H1 (cell line): ENCODE measurements at regions not wholly inside any gene's neighbourhood (a gene's known extent, or its start where the extent isn't known, plus 50 kb on each side); places are given as distances from the start of the nearest gene placed in this dataset.

Source experiments
- CTCF ChIA-PET: fragments of 300-600 bp; sonication (Branson Sonifier 250); formaldehyde crosslinking; loops from one replicate; lab custom pipeline; 2021; ENCODE audit not compliant: partially characterized antibody; lab: Charles Lee
- POLR2A ChIA-PET: fragments of 300-600 bp; sonication (Branson Sonifier 250); formaldehyde crosslinking; loops from one replicate; lab custom pipeline; 2021; ENCODE audit warnings: inconsistent platforms; ENCODE audit not compliant: partially characterized antibody; lab: Charles Lee
- DNase-seq, 2 experiments: peaks; one replicate each; pipeline versions ENCODE4 v3.0.0 to v3.0.0-alpha.2; 2010 to 2022; ENCODE audit warnings: low spot score in 2 of 2, low read depth in 1 of 2, mixed read lengths in 1 of 2
- FAIRE-seq: peaks from 2 replicates; lab custom pipeline; 2011; peaks lifted over from hg19 to GRCh38; lab: Jason Lieb, UNC
- H2AFZ ChIP-seq: 2 replicates; pipeline ENCODE4 v1.8.1; 2012; ENCODE audit warnings: low read length, inconsistent platforms
- H2AK5ac ChIP-seq: 2 replicates; pipeline ENCODE4 v1.6.1; 2013; ENCODE audit warnings: low read depth, low read length
- H2BK120ac ChIP-seq: replicated peaks from 2 replicates; pipeline ENCODE3; 2013; ENCODE audit warnings: low read depth, low read length, inconsistent platforms
- H2BK12ac ChIP-seq: 2 replicates; pipeline ENCODE4 v1.6.1; 2013; ENCODE audit warnings: low read depth, low read length
- H2BK15ac ChIP-seq: 2 replicates; pipeline ENCODE4 v1.6.1; 2013; ENCODE audit warnings: low read length
- H2BK20ac ChIP-seq: 2 replicates; pipeline ENCODE4 v1.6.1; 2013; ENCODE audit warnings: low read length
- H2BK5ac ChIP-seq: 2 replicates; pipeline ENCODE4 v1.6.1; 2013; ENCODE audit warnings: low read depth, low read length
- H3K14ac ChIP-seq: 2 replicates; pipeline ENCODE4 v1.6.1; 2013; ENCODE audit warnings: inconsistent platforms; ENCODE audit not compliant: insufficient read length
- H3K18ac ChIP-seq: 2 replicates; pipeline ENCODE4 v1.6.1; 2013; ENCODE audit warnings: low read length; ENCODE audit errors: extremely low read depth
- H3K23ac ChIP-seq: 2 replicates; pipeline ENCODE4 v1.6.1; 2013; ENCODE audit warnings: inconsistent platforms; ENCODE audit not compliant: insufficient read length
- H3K23me2 ChIP-seq: 2 replicates; pipeline ENCODE4 v1.6.1; 2013; ENCODE audit warnings: low read depth, low read length
- H3K27ac ChIP-seq: 2 replicates; pipeline ENCODE4 v1.6.1; 2011; ENCODE audit warnings: low read depth, low read length, inconsistent platforms
- H3K27me3 ChIP-seq, 4 experiments: replicated peaks in 1 of 4; 1 replicate in 1 of 4; 2 replicates in 3 of 4; pipeline versions ENCODE4 v1.6.1 to v1.8.1; 2011 to 2013; ENCODE audit warnings: low read length in 3 of 4, mild to moderate bottlenecking in 3 of 4, inconsistent platforms in 2 of 4, mixed read lengths in 2 of 4, moderate library complexity in 1 of 4; ENCODE audit not compliant: control insufficient read depth in 3 of 4, insufficient read depth in 3 of 4; ENCODE audit errors: extremely low read depth in 1 of 4
- H3K36me3 ChIP-seq, 4 experiments: 2 replicates each; pipeline versions ENCODE4 v1.6.1 to v1.8.1; 2011 to 2013; ENCODE audit warnings: mild to moderate bottlenecking in 4 of 4, low read length in 3 of 4, moderate library complexity in 2 of 4, control low read depth in 1 of 4, inconsistent platforms in 1 of 4; ENCODE audit not compliant: insufficient read depth in 4 of 4, control insufficient read depth in 2 of 4
- H3K4ac ChIP-seq: replicated peaks from 2 replicates; pipeline ENCODE3; 2013; ENCODE audit warnings: low read length, low read depth, mixed read lengths, inconsistent platforms; ENCODE audit not compliant: insufficient read length
- H3K4me1 ChIP-seq, 4 experiments: replicated peaks in 1 of 4; 1 replicate in 1 of 4; 2 replicates in 3 of 4; pipeline versions ENCODE4 v1.6.1 to v1.8.1; 2011 to 2013; ENCODE audit warnings: low read length in 3 of 4, inconsistent platforms in 2 of 4, mixed read lengths in 1 of 4; ENCODE audit not compliant: insufficient read depth in 4 of 4, control insufficient read depth in 3 of 4
- H3K4me2 ChIP-seq, 2 experiments: 2 replicates each; pipeline versions ENCODE4 v1.6.1 to v1.8.1; 2011 to 2013; ENCODE audit warnings: low read depth in 2 of 2, low read length in 2 of 2, control low read depth in 1 of 2, inconsistent platforms in 1 of 2, mild to moderate bottlenecking in 1 of 2; ENCODE audit not compliant: insufficient read depth in 1 of 2
- H3K4me3 ChIP-seq, 4 experiments: fragments of 200-600, 300-600 bp in 1 of 4; sonication (generic), shearing (Covaris generic), sonication (Bioruptor Twin) in 1 of 4; 2 replicates each; pipeline versions ENCODE4 v1.5.1 to v1.8.1; 2011 to 2016; ENCODE audit warnings: low read length in 4 of 4, low read depth in 3 of 4, control low read depth in 2 of 4, inconsistent platforms in 2 of 4, mild to moderate bottlenecking in 2 of 4, mixed read lengths in 1 of 4, moderate library complexity in 1 of 4; ENCODE audit not compliant: insufficient read depth in 2 of 4; ENCODE audit errors: extremely low read depth in 1 of 4
- H3K56ac ChIP-seq: replicated peaks from 2 replicates; pipeline ENCODE3; 2013; ENCODE audit warnings: low read depth, mild to moderate bottlenecking, mixed read lengths, low read length, inconsistent platforms; ENCODE audit not compliant: insufficient read length
- H3K79me1 ChIP-seq: 2 replicates; pipeline ENCODE4 v1.6.1; 2013; ENCODE audit warnings: low read depth, low read length, control low read depth
- H3K79me2 ChIP-seq, 2 experiments: 2 replicates each; pipeline versions ENCODE4 v1.6.1 to v1.8.1; 2012 to 2013; ENCODE audit warnings: low read length in 2 of 2, mild to moderate bottlenecking in 2 of 2, inconsistent platforms in 1 of 2; ENCODE audit not compliant: insufficient read depth in 2 of 2, control insufficient read depth in 1 of 2
- H3K9ac ChIP-seq, 4 experiments: replicated peaks in 1 of 4; 1 replicate in 1 of 4; 2 replicates in 3 of 4; pipeline versions ENCODE4 v1.6.1 to v1.8.1; 2011 to 2013; ENCODE audit warnings: low read depth in 3 of 4, low read length in 3 of 4, control low read depth in 2 of 4, mild to moderate bottlenecking in 2 of 4, moderate library complexity in 2 of 4, inconsistent platforms in 1 of 4; ENCODE audit errors: extremely low read depth in 1 of 4
- H3K9me3 ChIP-seq, 2 experiments: 2 replicates each; pipeline versions ENCODE4 v1.6.1 to v1.8.1; 2012 to 2013; ENCODE audit warnings: mild to moderate bottlenecking in 2 of 2, moderate library complexity in 2 of 2, control low read depth in 1 of 2, inconsistent platforms in 1 of 2, low read depth in 1 of 2, low read length in 1 of 2, mixed read lengths in 1 of 2; ENCODE audit not compliant: insufficient read depth in 2 of 2
- H4K20me1 ChIP-seq, 2 experiments: replicated peaks in 1 of 2; 2 replicates each; pipeline versions ENCODE3 to v1.8.1; 2011 to 2013; ENCODE audit warnings: inconsistent platforms in 2 of 2, low read length in 2 of 2, mild to moderate bottlenecking in 1 of 2; ENCODE audit not compliant: insufficient read depth in 2 of 2, control insufficient read depth in 1 of 2
- H4K5ac ChIP-seq: 2 replicates; pipeline ENCODE4 v1.6.1; 2013; ENCODE audit warnings: low read length, low read depth, mixed read lengths, inconsistent platforms; ENCODE audit not compliant: insufficient read length
- H4K8ac ChIP-seq: 2 replicates; pipeline ENCODE4 v1.8.0; 2013; ENCODE audit warnings: mild to moderate bottlenecking, moderate library complexity, low read length, inconsistent platforms; ENCODE audit not compliant: insufficient read depth; ENCODE audit errors: extremely low read depth
- H4K91ac ChIP-seq: replicated peaks from 2 replicates; pipeline ENCODE3; 2013; ENCODE audit warnings: low read length, mixed read lengths, inconsistent platforms; ENCODE audit not compliant: insufficient read length
- BCL11A ChIP-seq, 2 experiments: IDR thresholded peaks; one replicate each; pipeline ENCODE4 v1.6.1; 2011; ENCODE audit warnings: low read depth in 2 of 2, low read length in 2 of 2, mild to moderate bottlenecking in 2 of 2
- BRCA1 ChIP-seq: IDR thresholded peaks from 2 replicates; pipeline ENCODE4 v1.6.1; 2012; ENCODE audit warnings: low read depth, low read length, improper control_type of control experiment
- CBX5 ChIP-seq: fragments of 300-800, 300-1000 bp; sonication (generic); IDR thresholded peaks from 2 replicates; pipeline ENCODE4 v1.7.1; 2016; ENCODE audit warnings: antibody characterized with exemption, low read length, low read depth
- EGR1 ChIP-seq: IDR thresholded peaks from 2 replicates; pipeline ENCODE4 v1.6.1; 2011; ENCODE audit warnings: low read depth, low read length, borderline replicate concordance
- EP300 ChIP-seq, 2 experiments: IDR thresholded peaks; 1 replicate in 1 of 2; 2 replicates in 1 of 2; pipeline ENCODE4 v1.6.1; 2011 to 2012; ENCODE audit warnings: low read depth in 2 of 2, low read length in 2 of 2, mild to moderate bottlenecking in 2 of 2, borderline replicate concordance in 1 of 2, inconsistent platforms in 1 of 2, moderate library complexity in 1 of 2
- GABPA ChIP-seq: IDR thresholded peaks from 2 replicates; pipeline ENCODE4 v1.6.1; 2011; ENCODE audit warnings: mild to moderate bottlenecking, low read length, moderate library complexity, borderline replicate concordance; ENCODE audit not compliant: insufficient read depth
- JUN ChIP-seq: IDR thresholded peaks from 2 replicates; pipeline ENCODE4 v1.6.1; 2011; ENCODE audit warnings: low read depth, mild to moderate bottlenecking, improper control_type of control experiment, low read length
- JUND ChIP-seq: IDR thresholded peaks from 2 replicates; pipeline ENCODE4 v1.6.1; 2011; ENCODE audit warnings: mild to moderate bottlenecking, improper control_type of control experiment, low read length
- MAFK ChIP-seq: IDR thresholded peaks from 2 replicates; pipeline ENCODE4 v1.6.1; 2012; ENCODE audit warnings: low read depth, mild to moderate bottlenecking, improper control_type of control experiment, low read length
- PHF8 ChIP-seq: fragments of 200-600 bp; sonication (generic); conservative IDR thresholded peaks from 2 replicates; pipeline ENCODE4 v1.7.1; 2012; ENCODE audit warnings: low read depth, mild to moderate bottlenecking, inconsistent platforms, low read length, moderate library complexity
- SAP30 ChIP-seq: fragments of 300-600 bp; sonication (generic); IDR thresholded peaks from 2 replicates; pipeline ENCODE4 v1.7.1; 2012; ENCODE audit warnings: low read length, moderate library complexity, mild to moderate bottlenecking, inconsistent platforms; ENCODE audit not compliant: insufficient read depth, insufficient replicate concordance
- SP2 ChIP-seq: IDR thresholded peaks from 2 replicates; pipeline ENCODE4 v1.6.1; 2012; ENCODE audit warnings: mild to moderate bottlenecking, low read length, inconsistent platforms
- YY1 ChIP-seq: IDR thresholded peaks from 2 replicates; pipeline ENCODE4 v1.6.1; 2011; ENCODE audit warnings: low read depth, mild to moderate bottlenecking, low read length
- WGBS, 2 experiments: shearing (Covaris generic) in 1 of 2; methylation state at CpG; one replicate each; pipeline versions ENCODE4 v1.1.6 to v1.1.7; 2013 to 2015; ENCODE audit warnings: low lambda C conversion rate in 2 of 2, mixed read lengths in 2 of 2, inconsistent platforms in 1 of 2, low coverage in 1 of 2, missing lambda C conversion rate in 1 of 2; ENCODE audit not compliant: insufficient replicate concordance in 2 of 2, insufficient coverage in 1 of 2, insufficient read length in 1 of 2; ENCODE audit errors: extremely low coverage in 1 of 2, missing lambda C conversion rate in 1 of 2; 5-methylcytosine and 5-hydroxymethylcytosine counted together

DNA sequence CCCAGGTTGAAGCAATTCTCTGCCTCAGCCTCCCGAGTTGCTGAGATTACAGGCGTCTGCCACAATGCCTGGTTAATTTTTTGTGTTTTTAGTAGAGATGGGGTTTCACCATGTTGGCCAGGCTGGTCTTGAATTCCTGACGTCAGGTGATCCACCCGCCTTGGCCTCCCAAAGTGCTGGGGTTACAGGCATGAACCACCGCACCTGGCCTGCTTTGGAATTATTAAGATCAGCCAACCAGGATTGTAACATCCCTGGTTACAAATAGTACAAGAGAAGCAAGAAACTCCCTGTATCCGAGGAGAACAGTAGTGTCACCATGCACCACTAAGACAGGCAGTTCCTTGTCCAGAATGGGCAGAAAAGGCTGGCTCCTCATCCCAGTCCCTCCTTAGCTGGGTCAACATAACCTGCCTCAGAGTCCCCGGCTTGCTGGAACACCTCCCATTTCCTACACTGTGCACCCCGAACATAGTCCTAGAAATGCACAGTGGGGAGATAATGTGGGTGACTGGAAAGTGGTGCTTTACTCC is 77.2 kb upstream of the INCENP start:
- H3K4me3 ChIP-seq: no peak overlapping the region
- H3K27me3 ChIP-seq: no peaks in the 10 kb centered on the region
- H2AK5ac ChIP-seq: peak overlapping the region; percentile 75; the same call in 1 of the 2 replicates
- H3K18ac ChIP-seq: no peak overlapping the region
- ChIA-PET CTCF (interaction anchor here (0.9 to 1.9 kb wide), 3 partner anchors 14 to 148 kb away, joined by 3 to 6 read pairs (median 4); no protein-coding TSS in a partner anchor), POLR2A (interaction anchor here (0.6 to 4.1 kb wide), 4 partner anchors 76 to 168 kb away, joined by 3 to 16 read pairs (median 4); partner anchors contain the start of gene FTH1)
- H3K56ac ChIP-seq: no peak overlapping the region
- no peak overlapping the region for H4K8ac ChIP-seq
- no peak overlapping the region for H2AFZ ChIP-seq
- TF ChIP-seq BCL11A (IDR thresholded peaks at IDR 0.05; ENCODE audit: low read depth in 2 of 2, low read length in 2 of 2): no peak
- TF ChIP-seq EGR1: no peak
- TF ChIP-seq SAP30: no peak
- TF ChIP-seq YY1: no peak
- TF ChIP-seq GABPA: no peak
- TF ChIP-seq SP2: no peak
- no peak for TF ChIP-seq CBX5
- TF ChIP-seq JUN: no peak
- TF ChIP-seq PHF8: no peak
- no peak for TF ChIP-seq MAFK
- TF ChIP-seq BRCA1: no peak
- TF ChIP-seq JUND: no peak
- TF ChIP-seq EP300 (IDR thresholded peaks at IDR 0.05; ENCODE audit: borderline replicate concordance in 1 of 2, low read depth in 2 of 2, low read length in 2 of 2): no peak
- no peak overlapping the region for H3K23ac ChIP-seq
- H3K27ac ChIP-seq: no peak overlapping the region
- no peaks in the 10 kb centered on the region for H3K79me1 ChIP-seq
- FAIRE-seq (no peak), DNase-seq (no peak)
- no peaks in the 10 kb centered on the region for H3K4me1 ChIP-seq
- no peak overlapping the region for H3K14ac ChIP-seq
- no peak overlapping the region for H3K4me2 ChIP-seq
- no peak overlapping the region for H4K91ac ChIP-seq
- H3K36me3 ChIP-seq: no peaks in the 10 kb centered on the region
- no peak overlapping the region for H3K4ac ChIP-seq
- H3K9ac ChIP-seq: no peak overlapping the region
- H2BK15ac ChIP-seq: no peak overlapping the region
- no peak overlapping the region for H2BK5ac ChIP-seq
- no peak overlapping the region for H2BK12ac ChIP-seq
- H4K20me1 ChIP-seq: no peaks in the 10 kb centered on the region
- H3K9me3 ChIP-seq: no peaks in the 10 kb centered on the region
- no peaks in the 10 kb centered on the region for H3K23me2 ChIP-seq
- H2BK120ac ChIP-seq: no peak overlapping the region
- no peak overlapping the region for H4K5ac ChIP-seq
- H3K79me2 ChIP-seq: no peaks in the 10 kb centered on the region
- no peak overlapping the region for H2BK20ac ChIP-seq
- WGBS, 2 experiments: 86% methylated on average over 8 of the region's 8 CpGs; no CpG with 5 or more reads in 1 of the 2 experiments
